Renal cortex interstitium (tissue), 11 donors: ENCODE measurements at regions not wholly inside any gene's neighbourhood (a gene's known extent, or its start where the extent isn't known, plus 50 kb on each side); places are given as distances from the start of the nearest gene placed in this dataset.
"Not testable (repeated sequence)": the region's sequence is repeated elsewhere in the genome, so short reads cannot be mapped to it uniquely, and the experiment has no call there.

Source experiments
- DNase-seq, 11 donors: peaks; one replicate each; pipeline ENCODE4 v3.0.0-alpha.2; 2013; ENCODE audit warnings: low read depth in 9 of 11, low spot score in 4 of 11; ENCODE audit errors: extremely low read depth in 1 of 11

- no peak for DNase-seq
Measured at GRCh38 chr6:30813631-30814145, 69.3 kb upstream of the IER3 start.

GRCh38 chr6:30810813-30811339 is 66.5 kb upstream of the IER3 start:
- DNase-seq = no peak

GRCh38 chr6:30807566-30807965 is 63.2 kb upstream of the IER3 start:
- not testable (repeated sequence) for DNase-seq

GRCh38 chr6:30806581-30807183 is 62.3 kb upstream of the IER3 start:
- DNase-seq = no peak

GRCh38 chr6:30804333-30804732 is 60.0 kb upstream of the IER3 start:
- no peak for DNase-seq

GRCh38 chr6:30802731-30803130 is 58.4 kb upstream of the IER3 start:
- DNase-seq = no peak

GRCh38 chr6:30801950-30802349 is 57.6 kb upstream of the IER3 start:
- DNase-seq = no peak

GRCh38 chr6:30800871-30801270 is 56.5 kb upstream of the IER3 start:
- DNase-seq = peak in 3 of 11 donors; percentile 39 to 77 (median 46)

- DNase-seq = no peak
Measured at GRCh38 chr6:30799210-30799609, 54.9 kb upstream of the IER3 start.

- DNase-seq = no peak
Measured at GRCh38 chr6:30798494-30798893, 54.1 kb upstream of the IER3 start.

- no peak for DNase-seq
Measured at GRCh38 chr6:30795549-30796293, 51.4 kb upstream of the IER3 start.
